A549 (cell line): ENCODE measurements at regions not wholly inside any gene's neighbourhood (a gene's known extent, or its start where the extent isn't known, plus 50 kb on each side); places are given as distances from the start of the nearest gene placed in this dataset.

Source experiments
- ATAC-seq, 2 experiments: fragments of 200-7000 bp in 1 of 2; fragments of >200 bp in 1 of 2; cut with Nextera tagmentation in 1 of 2; cut with Tn5 transposase in 1 of 2; 3 replicates each; pipeline versions ENCODE4 v1.8.0 to v1.9.1; 2018 to 2020; ENCODE audit warnings: mild to moderate bottlenecking in 1 of 2, moderate library complexity in 1 of 2
- CTCF ChIA-PET: fragments of 300-600 bp; sonication (Branson Sonifier 250); formaldehyde crosslinking; extraction: SDS; loops from one replicate; lab custom pipeline; 2021; ENCODE audit warnings: antibody characterized with exemption, inconsistent platforms; lab: Yijun Ruan, JAX
- POLR2A ChIA-PET: fragments of 350-600 bp; formaldehyde crosslinking; extraction: SDS; loops from one replicate; lab custom pipeline; 2021; ENCODE audit warnings: antibody characterized with exemption, inconsistent platforms; lab: Yijun Ruan, JAX
- DNase-seq, 2 experiments: peaks; one replicate each; pipeline versions ENCODE4 v3.0.0 to v3.0.0-alpha.2; 2011 to 2016; ENCODE audit warnings: low read depth in 1 of 2, low spot score in 1 of 2
- FAIRE-seq: peaks from 2 replicates; lab custom pipeline; 2011; peaks lifted over from hg19 to GRCh38; lab: Jason Lieb, UNC
- H3K27ac ChIP-seq, 2 experiments: fragments of >200 bp; sonication (Bioruptor Twin); formaldehyde crosslinking; 3 replicates each; pipeline ENCODE4 v1.5.1; 2016 to 2017
- H3K4me1 ChIP-seq: fragments of >200 bp; sonication (Bioruptor Twin); formaldehyde crosslinking; 3 replicates; pipeline ENCODE4 v1.6.1; 2016
- H3K4me2 ChIP-seq: fragments of >200 bp; sonication (Bioruptor Twin); formaldehyde crosslinking; 3 replicates; pipeline ENCODE4 v1.6.1; 2016
- H3K4me3 ChIP-seq: fragments of >200 bp; sonication (Bioruptor Twin); formaldehyde crosslinking; 3 replicates; pipeline ENCODE4 v1.5.1; 2016
- H3K9me3 ChIP-seq: fragments of >200 bp; sonication (Bioruptor Twin); formaldehyde crosslinking; 3 replicates; pipeline ENCODE4 v1.6.1; 2016
- ATOH8 ChIP-seq: fragments of 250-450 bp; sonication (Bioruptor Pico); IDR thresholded peaks from 2 replicates; pipeline ENCODE4 v1.5.0; 2020; ENCODE audit warnings: low read depth, mild to moderate bottlenecking, moderate library complexity
- BCL3 ChIP-seq: fragments of >200 bp; sonication (Bioruptor Twin); formaldehyde crosslinking; IDR thresholded peaks from 3 replicates; pipeline ENCODE4 v1.6.1; 2016
- BHLHE40 ChIP-seq: IDR thresholded peaks from 2 replicates; pipeline ENCODE4 v1.6.1; 2012; ENCODE audit warnings: low read depth, low read length, inconsistent platforms
- CBX2 ChIP-seq: fragments of 200-600 bp; sonication (generic); IDR thresholded peaks from 2 replicates; pipeline ENCODE4 v1.6.1; 2016; ENCODE audit warnings: low read depth, mild to moderate bottlenecking, borderline replicate concordance
- CEBPB ChIP-seq, 2 experiments: fragments of >200 bp in 1 of 2; sonication (Bioruptor Twin) in 1 of 2; formaldehyde crosslinking in 1 of 2; IDR thresholded peaks; 2 replicates each; pipeline ENCODE4 v1.6.1; 2012 to 2016
- CHD4 ChIP-seq: fragments of 200-600 bp; sonication (generic); IDR thresholded peaks from 2 replicates; pipeline ENCODE4 v1.6.1; 2016; ENCODE audit warnings: antibody characterized with exemption, mild to moderate bottlenecking, borderline replicate concordance
- EHF ChIP-seq: fragments of 250-450 bp; sonication (Bioruptor Pico); IDR thresholded peaks from 2 replicates; pipeline ENCODE4 v1.5.0; 2020; ENCODE audit warnings: mild to moderate bottlenecking
- EHMT2 ChIP-seq: fragments of 200-600 bp; sonication (generic); IDR thresholded peaks from 2 replicates; pipeline ENCODE4 v1.6.1; 2016; ENCODE audit warnings: antibody characterized with exemption, low read depth, mild to moderate bottlenecking, moderate library complexity
- EP300 ChIP-seq, 2 experiments: fragments of >200 bp; sonication (Bioruptor Twin); formaldehyde crosslinking; IDR thresholded peaks; 2 replicates in 1 of 2; 3 replicates in 1 of 2; pipeline ENCODE4 v1.6.1; 2016 to 2017
- HDAC2 ChIP-seq: fragments of 200-600 bp; sonication (generic); IDR thresholded peaks from 2 replicates; pipeline ENCODE4 v1.6.1; 2016
- HEYL ChIP-seq: fragments of 250-450 bp; sonication (Bioruptor Pico); IDR thresholded peaks from 2 replicates; pipeline ENCODE4 v1.8.0; 2021; ENCODE audit warnings: mild to moderate bottlenecking, moderate library complexity
- HOXA7 ChIP-seq: fragments of 250-450 bp; sonication (Bioruptor Pico); IDR thresholded peaks from 2 replicates; pipeline ENCODE4 v1.5.0; 2020; ENCODE audit warnings: mild to moderate bottlenecking, moderate library complexity
- HOXB13 ChIP-seq: fragments of 250-450 bp; sonication (Bioruptor Pico); IDR thresholded peaks from 2 replicates; pipeline ENCODE4 v1.5.0; 2020; ENCODE audit warnings: low read depth, mild to moderate bottlenecking, moderate library complexity
- JUN ChIP-seq, 2 experiments: fragments of >200 bp; sonication (Bioruptor Twin); formaldehyde crosslinking; IDR thresholded peaks; 2 replicates in 1 of 2; 3 replicates in 1 of 2; pipeline ENCODE4 v1.6.1; 2016 to 2017
- KDM1A ChIP-seq: fragments of 200-600 bp; sonication (generic); IDR thresholded peaks from 2 replicates; pipeline ENCODE4 v1.6.1; 2016; ENCODE audit warnings: low read depth, mild to moderate bottlenecking
- MAFK ChIP-seq: fragments of 450-650 bp; IDR thresholded peaks from 2 replicates; pipeline ENCODE4 v1.6.1; 2014; ENCODE audit not compliant: partially characterized antibody
- MAZ ChIP-seq: fragments of 150-350 bp; IDR thresholded peaks from 2 replicates; pipeline ENCODE4 v1.6.1; 2014; ENCODE audit warnings: antibody characterized with exemption, low read depth, low read length, borderline replicate concordance
- MYC ChIP-seq: IDR thresholded peaks from 2 replicates; pipeline ENCODE4 v1.6.1; 2012; ENCODE audit warnings: mild to moderate bottlenecking, inconsistent platforms, low read length, improper control_type of control experiment, borderline replicate concordance
- NFE2L2 ChIP-seq: fragments of 150-350 bp; conservative IDR thresholded peaks from 2 replicates; pipeline ENCODE4 v1.6.1; 2014; ENCODE audit warnings: low read length
- NR3C1 ChIP-seq: fragments of >200 bp; sonication (Bioruptor Twin); formaldehyde crosslinking; IDR thresholded peaks from 3 replicates; pipeline ENCODE4 v1.6.1; 2017
- PHF8 ChIP-seq: fragments of 200-600 bp; sonication (generic); IDR thresholded peaks from 2 replicates; pipeline ENCODE4 v1.6.1; 2016; ENCODE audit warnings: low read depth, mild to moderate bottlenecking, antibody characterized with exemption, moderate library complexity, borderline replicate concordance
- POLR2A ChIP-seq: IDR thresholded peaks from 2 replicates; pipeline ENCODE4 v1.6.1; 2012; ENCODE audit warnings: mild to moderate bottlenecking, low read length
- RNF2 ChIP-seq: fragments of 200-600 bp; sonication (generic); IDR thresholded peaks from 2 replicates; pipeline ENCODE4 v1.6.1; 2016; ENCODE audit warnings: low read depth, mild to moderate bottlenecking, antibody characterized with exemption, moderate library complexity, borderline replicate concordance
- ZFP36 ChIP-seq: fragments of 450-650 bp; IDR thresholded peaks from 2 replicates; pipeline ENCODE4 v1.6.1; 2014; ENCODE audit warnings: borderline replicate concordance; ENCODE audit not compliant: partially characterized antibody
- WGBS: methylation state at CpG from one replicate; pipeline ENCODE4 v1.1.6; 2017; ENCODE audit errors: missing lambda C conversion rate; 5-methylcytosine and 5-hydroxymethylcytosine counted together
- TF ChIP-seq, protein P1 (sequence below): IDR thresholded peaks from 2 replicates; pipeline ENCODE4 v1.6.1; 2012
- TF ChIP-seq, protein P2 (sequence below): fragments of 250-450 bp; sonication (Bioruptor Pico); IDR thresholded peaks from 2 replicates; pipeline ENCODE4 v1.5.0; 2021; ENCODE audit warnings: mild to moderate bottlenecking, moderate library complexity, borderline replicate concordance
- TF ChIP-seq, protein P3 (sequence below): fragments of >200 bp; sonication (Bioruptor Twin); formaldehyde crosslinking; IDR thresholded peaks from 2 replicates; pipeline ENCODE4 v1.6.1; 2016

DNA sequence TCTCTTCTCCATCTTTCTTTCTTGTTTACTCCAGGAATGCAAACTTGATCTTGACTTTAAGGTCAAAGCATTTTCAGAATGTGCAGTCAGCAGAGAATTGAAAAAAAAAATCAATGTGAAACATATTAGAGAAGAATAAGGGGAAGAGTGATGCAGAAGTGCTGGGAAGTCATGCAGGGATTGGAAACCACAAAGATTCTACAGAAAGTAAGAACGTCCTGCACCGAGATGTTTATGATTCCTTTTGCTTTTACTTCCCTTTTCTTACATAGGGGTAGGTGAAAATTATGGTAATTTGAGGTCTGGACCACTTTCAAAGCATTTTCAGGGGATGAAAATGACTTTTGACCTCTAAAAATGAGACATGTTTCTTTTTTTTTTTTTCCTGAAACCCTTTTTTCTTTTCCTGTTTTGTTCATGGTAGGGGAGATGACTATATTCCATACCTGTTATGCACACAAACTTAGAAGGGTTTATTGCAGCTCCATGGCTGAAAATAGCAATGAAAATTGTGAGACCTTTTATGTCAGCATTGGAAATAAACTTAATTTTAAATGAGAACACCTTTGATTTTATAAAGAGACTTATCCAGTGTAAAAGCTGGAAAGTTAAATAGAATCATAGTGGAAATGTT is 623.5 kb upstream of the TBL1XR1 start:
- 86% methylated on average over 2 of the region's 2 CpGs for WGBS
- no peak overlapping the region for H3K4me2 ChIP-seq
- CTCF ChIA-PET = no interaction called here
- no peak overlapping the region for H3K4me3 ChIP-seq
- POLR2A ChIA-PET = no interaction called here
- no peak for TF ChIP-seq PHF8
- no peak for TF ChIP-seq NFE2L2
- no peak for TF ChIP-seq NR3C1
- no peak for TF ChIP-seq ATOH8
- TF ChIP-seq CHD4 = no peak
- TF ChIP-seq POLR2A = no peak
- TF ChIP-seq, protein P1, sequence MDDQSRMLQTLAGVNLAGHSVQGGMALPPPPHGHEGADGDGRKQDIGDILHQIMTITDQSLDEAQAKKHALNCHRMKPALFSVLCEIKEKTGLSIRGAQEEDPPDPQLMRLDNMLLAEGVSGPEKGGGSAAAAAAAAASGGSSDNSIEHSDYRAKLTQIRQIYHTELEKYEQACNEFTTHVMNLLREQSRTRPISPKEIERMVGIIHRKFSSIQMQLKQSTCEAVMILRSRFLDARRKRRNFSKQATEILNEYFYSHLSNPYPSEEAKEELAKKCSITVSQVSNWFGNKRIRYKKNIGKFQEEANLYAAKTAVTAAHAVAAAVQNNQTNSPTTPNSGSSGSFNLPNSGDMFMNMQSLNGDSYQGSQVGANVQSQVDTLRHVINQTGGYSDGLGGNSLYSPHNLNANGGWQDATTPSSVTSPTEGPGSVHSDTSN = no peak
- TF ChIP-seq MAFK = no peak
- no peak for TF ChIP-seq MYC
- TF ChIP-seq CEBPB (IDR thresholded peaks at IDR 0.05) = no peak
- no peak for TF ChIP-seq HEYL (CRISPR knock-in tag)
- no peak for TF ChIP-seq HOXB13 (CRISPR knock-in tag)
- TF ChIP-seq CBX2 = no peak
- TF ChIP-seq EP300 (IDR thresholded peaks at IDR 0.05) = no peak
- TF ChIP-seq, protein P2, sequence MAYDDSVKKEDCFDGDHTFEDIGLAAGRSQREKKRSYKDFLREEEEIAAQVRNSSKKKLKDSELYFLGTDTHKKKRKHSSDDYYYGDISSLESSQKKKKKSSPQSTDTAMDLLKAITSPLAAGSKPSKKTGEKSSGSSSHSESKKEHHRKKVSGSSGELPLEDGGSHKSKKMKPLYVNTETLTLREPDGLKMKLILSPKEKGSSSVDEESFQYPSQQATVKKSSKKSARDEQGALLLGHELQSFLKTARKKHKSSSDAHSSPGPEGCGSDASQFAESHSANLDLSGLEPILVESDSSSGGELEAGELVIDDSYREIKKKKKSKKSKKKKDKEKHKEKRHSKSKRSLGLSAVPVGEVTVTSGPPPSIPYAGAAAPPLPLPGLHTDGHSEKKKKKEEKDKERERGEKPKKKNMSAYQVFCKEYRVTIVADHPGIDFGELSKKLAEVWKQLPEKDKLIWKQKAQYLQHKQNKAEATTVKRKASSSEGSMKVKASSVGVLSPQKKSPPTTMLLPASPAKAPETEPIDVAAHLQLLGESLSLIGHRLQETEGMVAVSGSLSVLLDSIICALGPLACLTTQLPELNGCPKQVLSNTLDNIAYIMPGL (CRISPR knock-in tag) = no peak
- ATAC-seq (no peak), FAIRE-seq (no peak), DNase-seq (no peak)
- no peak overlapping the region; a peak in 1 of 6 replicates for H3K27ac ChIP-seq
- no peaks in the 10 kb centered on the region for H3K9me3 ChIP-seq
- peaks cover 53% of the 10 kb centered on the region for H3K4me1 ChIP-seq

GRCh38 chr3:177822681-177823096 is 625.4 kb upstream of the TBL1XR1 start:
- Histone ChIP-seq H3K4me2 (0 out of 3 replicates have a peak overlapping the region, but pooled peaks have one; percentile 4), H3K4me1 (peaks cover 50% of the 10 kb centered on the region), H3K9me3 (no peaks in the 10 kb centered on the region), H3K27ac (peak overlapping the region; percentile 72 to 73), H3K4me3 (no peak overlapping the region)
- ChIA-PET POLR2A (no interaction called here), CTCF (interaction anchor here (0.6 to 0.7 kb wide), 3 partner anchors 74 to 1877 kb away, joined by 3 to 4 read pairs (median 4); no protein-coding TSS in a partner anchor)
- WGBS = 91% methylated on average over 2 of the region's 2 CpGs
- no peak for TF ChIP-seq MAZ
- TF ChIP-seq MAFK = peak; percentile 35
- no peak for DNase-seq
- no peak for ATAC-seq
- no peak for FAIRE-seq

GRCh38 chr3:177823701-177824189 is 626.5 kb upstream of the TBL1XR1 start:
- FAIRE-seq = no peak
- WGBS = 53% methylated on average over 9 of the region's 9 CpGs
- DNase-seq = peak in 1 of 2 experiments; percentile 6
- H3K27ac ChIP-seq = peak overlapping the region; percentile 72 to 90
- peak overlapping the region; percentile 52 for H3K4me2 ChIP-seq
- ATAC-seq = peak; percentile 57 to 70; a peak in 5 of 6 replicates
- POLR2A ChIA-PET = no interaction called here
- H3K4me3 ChIP-seq = no peak overlapping the region
- H3K9me3 ChIP-seq = no peaks in the 10 kb centered on the region
- no peak for TF ChIP-seq KDM1A
- TF ChIP-seq ZFP36 = no peak
- TF ChIP-seq BHLHE40 = no peak
- TF ChIP-seq, protein P3, sequence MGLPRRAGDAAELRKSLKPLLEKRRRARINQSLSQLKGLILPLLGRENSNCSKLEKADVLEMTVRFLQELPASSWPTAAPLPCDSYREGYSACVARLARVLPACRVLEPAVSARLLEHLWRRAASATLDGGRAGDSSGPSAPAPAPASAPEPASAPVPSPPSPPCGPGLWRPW = no peak
- no peak for TF ChIP-seq NFE2L2
- no peak for TF ChIP-seq ATOH8
- no peak for TF ChIP-seq PHF8
- no peak for TF ChIP-seq HDAC2
- no peak for TF ChIP-seq JUN (IDR thresholded peaks at IDR 0.05)
- no peak for TF ChIP-seq BCL3
- no peak for TF ChIP-seq EHF (CRISPR knock-in tag)
- no peak for TF ChIP-seq RNF2
- no peak for TF ChIP-seq EHMT2
- no peak for TF ChIP-seq MYC
- TF ChIP-seq MAZ = no peak
- no peak for TF ChIP-seq CEBPB (IDR thresholded peaks at IDR 0.05)
- TF ChIP-seq HOXA7 = no peak
- CTCF ChIA-PET = interaction anchor here (0.6 to 1.8 kb wide), 2 partner anchors 16 to 211 kb away, joined by 3 to 4 read pairs; no protein-coding TSS in a partner anchor
- peaks cover 56% of the 10 kb centered on the region for H3K4me1 ChIP-seq
